Mesothelial cell of epicardium (in vitro differentiated cells): ENCODE measurements at regions not wholly inside any gene's neighbourhood (a gene's known extent, or its start where the extent isn't known, plus 50 kb on each side); places are given as distances from the start of the nearest gene placed in this dataset.

Source experiments
- DNase-seq, 2 experiments: peaks; one replicate each; pipeline ENCODE4 v3.0.0; 2021; ENCODE audit warnings: low spot score in 2 of 2; ENCODE audit not compliant: unreplicated experiment in 2 of 2
- H3K27ac Mint-ChIP-seq: 2 replicates; pipeline ENCODE4 v1.8.0; 2021; ENCODE audit warnings: mixed read lengths
- H3K27me3 Mint-ChIP-seq: 2 replicates; pipeline ENCODE4 v1.8.0; 2021; ENCODE audit warnings: low read depth, mixed read lengths
- H3K36me3 Mint-ChIP-seq: 2 replicates; pipeline ENCODE4 v1.8.0; 2021; ENCODE audit warnings: mixed read lengths
- H3K4me1 Mint-ChIP-seq: 2 replicates; pipeline ENCODE4 v1.8.0; 2021; ENCODE audit warnings: mixed read lengths
- H3K4me3 Mint-ChIP-seq: 2 replicates; pipeline ENCODE4 v1.8.0; 2021; ENCODE audit warnings: mild to moderate bottlenecking, moderate library complexity, mixed read lengths
- H3K9me3 Mint-ChIP-seq: 2 replicates; pipeline ENCODE4 v1.8.0; 2021; ENCODE audit warnings: mixed read lengths
- CTCF ChIP-seq: fragments of 200-600 bp; sonication (generic); IDR thresholded peaks from one replicate; pipeline ENCODE4 v1.5.0; 2021; ENCODE audit warnings: antibody characterized with exemption; ENCODE audit not compliant: unreplicated experiment

- Mint-ChIP-seq H3K4me1 (no peaks in the 10 kb centered on the region), H3K27ac (no peak overlapping the region)
- no peak for DNase-seq
Measured at GRCh38 chr4:65960751-65961150, 290.5 kb upstream of the EPHA5 start.

GRCh38 chr4:65954416-65954815, 284.1 kb upstream of the EPHA5 start:
- peaks cover 10% of the 10 kb centered on the region for H3K9me3 Mint-ChIP-seq
- DNase-seq = no peak
- H3K27ac Mint-ChIP-seq = no peak overlapping the region
- no peaks in the 10 kb centered on the region for H3K4me1 Mint-ChIP-seq
- H3K4me3 Mint-ChIP-seq = no peak overlapping the region
- no peak for TF ChIP-seq CTCF
- no peaks in the 10 kb centered on the region for H3K36me3 Mint-ChIP-seq
- no peaks in the 10 kb centered on the region for H3K27me3 Mint-ChIP-seq

More at GRCh38 chr4:65960751-65961150, 290.5 kb upstream of the EPHA5 start:
- TF ChIP-seq CTCF = no peak
- Mint-ChIP-seq H3K27me3 (no peaks in the 10 kb centered on the region), H3K36me3 (no peaks in the 10 kb centered on the region), H3K4me3 (no peak overlapping the region), H3K9me3 (peaks cover 10% of the 10 kb centered on the region)

GRCh38 chr4:65951177-65951576, 280.9 kb upstream of the EPHA5 start:
- Mint-ChIP-seq H3K9me3 (no peaks in the 10 kb centered on the region), H3K36me3 (no peaks in the 10 kb centered on the region), H3K27me3 (no peaks in the 10 kb centered on the region), H3K4me1 (no peaks in the 10 kb centered on the region), H3K27ac (no peak overlapping the region), H3K4me3 (no peak overlapping the region)
- TF ChIP-seq CTCF = no peak
- no peak for DNase-seq

- no peak for TF ChIP-seq CTCF
- H3K27me3 Mint-ChIP-seq = no peaks in the 10 kb centered on the region
- peaks cover 3% of the 10 kb centered on the region for H3K4me1 Mint-ChIP-seq
- H3K36me3 Mint-ChIP-seq = no peaks in the 10 kb centered on the region
- DNase-seq = no peak
- no peak overlapping the region for H3K27ac Mint-ChIP-seq
- H3K4me3 Mint-ChIP-seq = no peak overlapping the region
- H3K9me3 Mint-ChIP-seq = no peaks in the 10 kb centered on the region
Measured at GRCh38 chr4:65943076-65943475, 272.8 kb upstream of the EPHA5 start.

GRCh38 chr4:65924843-65925242, 254.6 kb upstream of the EPHA5 start:
- no peak overlapping the region for H3K27ac Mint-ChIP-seq
- TF ChIP-seq CTCF = no peak
- H3K36me3 Mint-ChIP-seq = no peaks in the 10 kb centered on the region
- H3K4me1 Mint-ChIP-seq = no peaks in the 10 kb centered on the region
- no peaks in the 10 kb centered on the region for H3K27me3 Mint-ChIP-seq
- no peak for DNase-seq
- no peak overlapping the region for H3K4me3 Mint-ChIP-seq
- H3K9me3 Mint-ChIP-seq = peaks cover 10% of the 10 kb centered on the region

GRCh38 chr4:65923616-65924015, 253.3 kb upstream of the EPHA5 start:
- H3K9me3 Mint-ChIP-seq = peaks cover 10% of the 10 kb centered on the region
- no peak for TF ChIP-seq CTCF
- H3K4me3 Mint-ChIP-seq = no peak overlapping the region
- H3K4me1 Mint-ChIP-seq = peaks cover 5% of the 10 kb centered on the region
- no peaks in the 10 kb centered on the region for H3K36me3 Mint-ChIP-seq
- DNase-seq = no peak
- no peaks in the 10 kb centered on the region for H3K27me3 Mint-ChIP-seq
- no peak overlapping the region for H3K27ac Mint-ChIP-seq
